ENCODE measurements at regions not wholly inside any gene's neighbourhood (a gene's known extent, or its start where the extent isn't known, plus 50 kb on each side); places are given as distances from the start of the nearest gene placed in this dataset.

GRCh38 chr12:84329938-84330337, 582.7 kb downstream of the SLC6A15 start:
- H3K4me2 ChIP-seq, result no peak overlapping the region
- no peaks in the 10 kb centered on the region for H3K27me3 ChIP-seq
- no peaks in the 10 kb centered on the region for H3K4me1 ChIP-seq
- H3K9ac ChIP-seq, result no peak overlapping the region
- no peak for TF ChIP-seq Cebpa-rat (IDR thresholded peaks at IDR 0.05)
- no peak overlapping the region for H3K4me3 ChIP-seq
- H3K27ac ChIP-seq, result no peak overlapping the region
- no peaks in the 10 kb centered on the region for H3K9me3 ChIP-seq
- no peaks in the 10 kb centered on the region for H3K36me3 ChIP-seq
- H4K20me1 ChIP-seq, result no peaks in the 10 kb centered on the region

DNA sequence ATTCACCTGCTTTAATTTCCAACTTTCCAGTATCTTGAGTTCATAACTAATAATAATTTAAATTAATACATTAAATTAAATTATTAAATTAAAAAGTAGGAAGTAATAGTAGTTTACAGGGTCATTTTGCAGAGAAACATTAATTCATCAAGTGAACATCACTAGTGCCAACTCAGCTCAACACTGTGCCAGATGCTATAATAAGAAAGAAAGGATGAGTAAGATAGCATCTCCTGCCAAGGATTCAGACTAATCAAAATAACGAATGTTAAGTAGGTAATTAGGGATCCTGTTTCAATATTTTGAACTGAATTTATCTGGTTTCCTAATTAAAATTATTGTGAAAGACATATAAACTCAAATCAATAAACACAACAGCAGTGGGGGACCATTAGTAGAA, 596.7 kb downstream of the SLC6A15 start:
- Histone ChIP-seq H3K4me3 (no peak overlapping the region), H3K27me3 (no peaks in the 10 kb centered on the region), H3K9me3 (no peaks in the 10 kb centered on the region), H3K27ac (no peak overlapping the region), H3K4me1 (no peaks in the 10 kb centered on the region), H3K9ac (no peak overlapping the region), H3K4me2 (no peak overlapping the region), H3K36me3 (no peaks in the 10 kb centered on the region), H4K20me1 (no peaks in the 10 kb centered on the region)
- TF ChIP-seq Cebpa-rat (IDR thresholded peaks at IDR 0.05), result no peak

DNA sequence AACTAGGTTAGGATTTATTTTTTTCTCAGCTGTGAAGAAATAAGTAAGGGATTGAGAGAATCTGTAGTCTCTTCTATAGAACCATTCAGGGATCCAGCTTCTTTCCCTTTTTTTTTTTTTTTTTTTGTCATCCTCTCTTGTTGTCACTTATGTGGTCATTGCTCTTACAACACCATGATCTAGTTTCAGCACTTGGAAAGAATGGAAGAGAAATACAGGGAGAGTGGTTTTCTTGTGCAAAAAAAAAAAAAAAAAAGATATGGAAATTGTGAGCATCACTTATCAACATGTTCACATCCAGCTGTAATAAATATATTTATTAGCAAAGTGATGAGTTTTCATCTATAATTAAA, 599.3 kb downstream of the SLC6A15 start:
- Histone ChIP-seq H3K36me3 (no peaks in the 10 kb centered on the region), H3K4me1 (no peaks in the 10 kb centered on the region), H3K27ac (no peak overlapping the region), H3K4me2 (no peak overlapping the region), H3K9me3 (no peaks in the 10 kb centered on the region), H3K27me3 (no peaks in the 10 kb centered on the region), H3K4me3 (no peak overlapping the region), H3K9ac (no peak overlapping the region), H4K20me1 (no peaks in the 10 kb centered on the region)
- no peak for TF ChIP-seq Cebpa-rat (IDR thresholded peaks at IDR 0.05)

DNA sequence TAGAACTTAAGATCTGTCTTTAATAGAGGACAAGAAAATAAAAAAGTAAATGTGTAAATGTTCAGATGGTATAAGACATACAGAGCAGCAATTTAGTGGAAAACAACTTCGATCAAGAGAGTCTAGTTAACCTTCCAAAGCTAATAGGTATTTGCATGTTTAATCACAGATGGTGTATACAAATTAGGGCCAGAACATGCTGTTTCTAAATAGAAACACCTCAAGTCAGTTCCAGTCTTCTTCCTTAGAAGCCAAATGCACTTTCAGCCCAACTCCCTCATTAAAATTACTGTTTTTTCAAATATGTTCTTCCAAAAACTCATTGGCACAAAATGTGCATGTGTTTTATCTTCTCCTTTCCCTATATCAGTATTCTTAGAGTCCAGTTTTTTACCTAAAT, 604.4 kb downstream of the SLC6A15 start:
- H3K4me3 ChIP-seq, result no peak overlapping the region
- no peaks in the 10 kb centered on the region for H3K36me3 ChIP-seq
- TF ChIP-seq Cebpa-rat (IDR thresholded peaks at IDR 0.05), result no peak

DNA sequence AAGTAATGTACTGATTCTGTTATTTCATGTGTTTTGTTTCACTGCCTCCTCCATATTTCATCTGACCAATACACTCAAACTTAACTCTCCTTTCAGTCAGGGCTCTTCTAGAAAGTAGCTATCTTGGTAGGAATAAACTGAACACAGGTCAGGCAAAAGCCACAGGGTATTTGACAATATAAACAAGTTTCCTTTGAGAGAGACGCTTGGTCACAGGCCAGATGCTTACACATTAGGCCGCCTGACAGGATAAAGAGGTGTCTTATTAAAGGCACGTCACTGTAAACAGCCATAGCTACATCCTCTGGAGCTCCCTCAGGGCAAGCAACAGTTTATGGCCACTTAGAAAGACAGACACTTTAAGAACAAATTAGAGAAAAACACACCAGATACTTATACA, 607.5 kb downstream of the SLC6A15 start:
- no peak overlapping the region for H3K4me2 ChIP-seq
- H4K20me1 ChIP-seq, result no peaks in the 10 kb centered on the region
- H3K36me3 ChIP-seq, result no peaks in the 10 kb centered on the region
- no peaks in the 10 kb centered on the region for H3K4me1 ChIP-seq
- no peaks in the 10 kb centered on the region for H3K27me3 ChIP-seq
- no peak overlapping the region for H3K9ac ChIP-seq
- no peak for TF ChIP-seq Cebpa-rat (IDR thresholded peaks at IDR 0.05)
- no peak overlapping the region for H3K4me3 ChIP-seq
- H3K9me3 ChIP-seq, result no peaks in the 10 kb centered on the region
- H3K27ac ChIP-seq, result no peak overlapping the region

More for the DNA sequence above, 604.4 kb downstream of the SLC6A15 start:
- Histone ChIP-seq H3K27me3 (no peaks in the 10 kb centered on the region), H3K4me1 (no peaks in the 10 kb centered on the region), H3K4me2 (no peak overlapping the region), H4K20me1 (no peaks in the 10 kb centered on the region), H3K9ac (no peak overlapping the region), H3K9me3 (no peaks in the 10 kb centered on the region), H3K27ac (no peak overlapping the region)

GRCh38 chr12:84294246-84294645, 618.4 kb downstream of the SLC6A15 start:
- Histone ChIP-seq H3K4me1 (no peaks in the 10 kb centered on the region), H3K27ac (no peak overlapping the region), H4K20me1 (no peaks in the 10 kb centered on the region), H3K9ac (no peak overlapping the region), H3K9me3 (no peaks in the 10 kb centered on the region), H3K27me3 (no peaks in the 10 kb centered on the region), H3K4me3 (no peak overlapping the region), H3K4me2 (no peak overlapping the region), H3K36me3 (no peaks in the 10 kb centered on the region)
- TF ChIP-seq Cebpa-rat (IDR thresholded peaks at IDR 0.05), result no peak

DNA sequence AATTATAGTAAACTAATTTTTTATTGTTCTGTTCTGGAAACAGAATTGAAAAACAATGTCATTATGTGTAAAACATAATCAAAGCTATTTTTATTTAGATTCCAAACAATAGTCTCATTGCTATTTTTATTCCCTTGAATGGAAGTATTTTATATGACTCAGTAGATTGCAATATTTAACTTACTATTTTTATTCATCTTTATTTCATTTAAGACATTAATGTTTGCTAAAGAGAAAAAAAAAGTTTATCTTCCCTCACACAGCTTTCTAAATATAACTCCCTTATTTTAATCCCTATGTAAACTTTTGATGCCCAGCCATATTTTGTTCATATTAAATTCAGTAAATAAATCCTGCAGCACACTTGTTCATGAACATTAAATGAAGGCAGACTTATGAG, 622.4 kb downstream of the SLC6A15 start:
- Histone ChIP-seq H3K4me3 (no peak overlapping the region), H3K36me3 (no peaks in the 10 kb centered on the region), H3K9me3 (no peaks in the 10 kb centered on the region), H3K4me2 (no peak overlapping the region), H3K9ac (no peak overlapping the region), H3K27ac (no peak overlapping the region), H4K20me1 (no peaks in the 10 kb centered on the region), H3K27me3 (no peaks in the 10 kb centered on the region), H3K4me1 (no peaks in the 10 kb centered on the region)
- TF ChIP-seq Cebpa-rat (IDR thresholded peaks at IDR 0.05), result no peak

GRCh38 chr12:84277986-84278385, 634.6 kb downstream of the SLC6A15 start:
- Histone ChIP-seq H3K27ac (no peak overlapping the region), H3K4me2 (no peak overlapping the region), H3K4me3 (no peak overlapping the region), H3K9me3 (no peaks in the 10 kb centered on the region), H3K36me3 (no peaks in the 10 kb centered on the region), H3K9ac (no peak overlapping the region), H4K20me1 (no peaks in the 10 kb centered on the region), H3K27me3 (no peaks in the 10 kb centered on the region), H3K4me1 (no peaks in the 10 kb centered on the region)
- TF ChIP-seq Cebpa-rat (IDR thresholded peaks at IDR 0.05), result no peak

DNA sequence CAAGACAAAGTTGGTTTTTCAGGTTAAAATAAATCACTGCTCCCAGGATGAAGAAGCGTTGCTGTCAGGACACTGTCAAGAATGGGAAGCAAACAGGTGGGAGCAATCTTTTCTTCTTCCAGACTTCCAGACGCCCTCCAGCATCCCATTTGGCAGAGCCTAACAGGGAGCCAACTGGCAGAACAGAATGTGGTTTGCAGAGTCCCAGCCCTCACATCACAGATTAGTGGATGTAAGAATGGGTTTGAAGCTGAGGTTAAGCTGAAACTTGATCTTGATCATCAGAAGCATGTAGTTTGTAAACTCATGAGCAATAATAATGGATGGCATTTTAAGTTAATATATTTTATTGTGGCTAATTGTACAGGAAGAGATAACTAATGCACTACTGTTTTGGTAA, 636.4 kb downstream of the SLC6A15 start:
- H3K9ac ChIP-seq, result no peak overlapping the region
- H3K36me3 ChIP-seq, result no peaks in the 10 kb centered on the region
- no peak overlapping the region for H3K27ac ChIP-seq
- H3K27me3 ChIP-seq, result no peaks in the 10 kb centered on the region
- H4K20me1 ChIP-seq, result no peaks in the 10 kb centered on the region
- H3K4me3 ChIP-seq, result no peak overlapping the region
- TF ChIP-seq Cebpa-rat (IDR thresholded peaks at IDR 0.05), result no peak
- no peaks in the 10 kb centered on the region for H3K9me3 ChIP-seq
- no peak overlapping the region for H3K4me2 ChIP-seq
- H3K4me1 ChIP-seq, result no peaks in the 10 kb centered on the region

GRCh38 chr12:84272324-84272723, 640.3 kb downstream of the SLC6A15 start:
- Histone ChIP-seq H3K9me3 (no peaks in the 10 kb centered on the region), H4K20me1 (no peaks in the 10 kb centered on the region), H3K4me1 (no peaks in the 10 kb centered on the region), H3K4me3 (no peak overlapping the region), H3K36me3 (no peaks in the 10 kb centered on the region), H3K9ac (no peak overlapping the region), H3K27me3 (no peaks in the 10 kb centered on the region), H3K27ac (no peak overlapping the region), H3K4me2 (no peak overlapping the region)
- no peak for TF ChIP-seq Cebpa-rat (IDR thresholded peaks at IDR 0.05)

GRCh38 chr12:84270470-84271140, 642.0 kb downstream of the SLC6A15 start:
- Histone ChIP-seq H3K4me2 (no peak overlapping the region), H3K9ac (no peak overlapping the region), H3K36me3 (no peaks in the 10 kb centered on the region), H4K20me1 (no peaks in the 10 kb centered on the region), H3K27me3 (no peaks in the 10 kb centered on the region), H3K4me3 (no peak overlapping the region), H3K4me1 (peaks cover 3% of the 10 kb centered on the region; the same call in 1 of the 2 replicates), H3K9me3 (no peaks in the 10 kb centered on the region), H3K27ac (no peak overlapping the region)
- no peak for TF ChIP-seq Cebpa-rat (IDR thresholded peaks at IDR 0.05)
